ENCODE measurements at regions not wholly inside any gene's neighbourhood (a gene's known extent, or its start where the extent isn't known, plus 50 kb on each side); places are given as distances from the start of the nearest gene placed in this dataset.
"Not testable (repeated sequence)": the region's sequence is repeated elsewhere in the genome, so short reads cannot be mapped to it uniquely, and the experiment has no call there.

GRCh38 chr4:112003231-112003907 lies 141.9 kb upstream of the FAM241A start:
- DNase-seq (ENCODE audit: low spot score), result no peak

- no peak for DNase-seq (ENCODE audit: low spot score)
Observed at GRCh38 chr4:112005027-112005426, 140.2 kb upstream of the FAM241A start.

GRCh38 chr4:112007391-112007790 lies 137.9 kb upstream of the FAM241A start:
- no peak for DNase-seq (ENCODE audit: low spot score)

GRCh38 chr4:112015960-112016359 lies 129.3 kb upstream of the FAM241A start:
- DNase-seq (ENCODE audit: low spot score), result no peak

GRCh38 chr4:112023402-112023950 lies 121.8 kb upstream of the FAM241A start:
- DNase-seq (ENCODE audit: low spot score), result no peak

GRCh38 chr4:112026058-112026457 lies 119.2 kb upstream of the FAM241A start:
- no peak for DNase-seq (ENCODE audit: low spot score)

- DNase-seq (ENCODE audit: low spot score), result peak; percentile 5
Observed at GRCh38 chr4:112029771-112030171, 115.5 kb upstream of the FAM241A start.

GRCh38 chr4:112031712-112032328 lies 113.4 kb upstream of the FAM241A start:
- peak; percentile 39 for DNase-seq (ENCODE audit: low spot score)

- DNase-seq (ENCODE audit: low spot score), result no peak
Observed at GRCh38 chr4:112036886-112037285, 108.4 kb upstream of the FAM241A start.

- no peak for DNase-seq (ENCODE audit: low spot score)
Observed at GRCh38 chr4:112038861-112039260, 106.4 kb upstream of the FAM241A start.

- DNase-seq (ENCODE audit: low spot score), result not testable (repeated sequence)
Observed at GRCh38 chr4:112049119-112049518, 96.1 kb upstream of the FAM241A start.

GRCh38 chr4:112053825-112054350 lies 91.4 kb upstream of the FAM241A start:
- DNase-seq (ENCODE audit: low spot score), result no peak

- no peak for DNase-seq (ENCODE audit: low spot score)
Observed at GRCh38 chr4:112055100-112055499, 90.2 kb upstream of the FAM241A start.

- no peak for DNase-seq (ENCODE audit: low spot score)
Observed at GRCh38 chr4:112057470-112057869, 87.8 kb upstream of the FAM241A start.

GRCh38 chr4:112058433-112058832 lies 86.8 kb upstream of the FAM241A start:
- peak; percentile 6 for DNase-seq (ENCODE audit: low spot score)

- no peak for DNase-seq (ENCODE audit: low spot score)
Observed at GRCh38 chr4:112060212-112060611, 85.0 kb upstream of the FAM241A start.

- no peak for DNase-seq (ENCODE audit: low spot score)
Observed at GRCh38 chr4:112061207-112061817, 83.9 kb upstream of the FAM241A start.

- DNase-seq (ENCODE audit: low spot score), result no peak
Observed at GRCh38 chr4:112063260-112063659, 82.0 kb upstream of the FAM241A start.

- no peak for DNase-seq (ENCODE audit: low spot score)
Observed at GRCh38 chr4:112069110-112069509, 76.1 kb upstream of the FAM241A start.

- no peak for DNase-seq (ENCODE audit: low spot score)
Observed at GRCh38 chr4:112073181-112073580, 72.1 kb upstream of the FAM241A start.

- DNase-seq (ENCODE audit: low spot score), result peak; percentile 60
Observed at GRCh38 chr4:112075129-112075753, 70.0 kb upstream of the FAM241A start.

- no peak for DNase-seq (ENCODE audit: low spot score)
Observed at GRCh38 chr4:112075906-112076305, 69.3 kb upstream of the FAM241A start.
